OCI-LY3 (cell line): ENCODE measurements at regions not wholly inside any gene's neighbourhood (a gene's known extent, or its start where the extent isn't known, plus 50 kb on each side); places are given as distances from the start of the nearest gene placed in this dataset.

Source experiments
- H2AFZ ChIP-seq: fragments of 200-600, 300-600 bp; shearing (Covaris generic); 2 replicates; pipeline ENCODE4 v1.6.0; 2014; ENCODE audit warnings: antibody characterized with exemption, low read depth, low read length
- H3K27ac ChIP-seq: fragments of 200-600, 300-600 bp; sonication (generic); 2 replicates; pipeline ENCODE4 v1.5.1; 2014; ENCODE audit warnings: mild to moderate bottlenecking, low read length, moderate library complexity, mixed read lengths
- H3K27me3 ChIP-seq: fragments of 200-600, 300-600 bp; sonication (generic); 2 replicates; pipeline ENCODE4 v1.6.1; 2014; ENCODE audit warnings: low read depth, low read length, mixed read lengths
- H3K36me3 ChIP-seq: fragments of 200-600, 300-600 bp; sonication (generic); replicated peaks from 2 replicates; pipeline ENCODE3; 2014; ENCODE audit warnings: low read depth, low read length, mixed read lengths
- H3K4me1 ChIP-seq: fragments of 300-600, 200-600 bp; sonication (generic); 2 replicates; pipeline ENCODE4 v1.6.1; 2014; ENCODE audit warnings: low read length, mixed read lengths
- H3K4me2 ChIP-seq: fragments of 200-600, 300-600 bp; sonication (generic); 2 replicates; pipeline ENCODE4 v1.6.1; 2014; ENCODE audit warnings: low read length, mixed read lengths
- H3K4me3 ChIP-seq: fragments of 300-600, 200-600 bp; sonication (generic); 2 replicates; pipeline ENCODE4 v1.5.1; 2014; ENCODE audit warnings: antibody characterized with exemption, mild to moderate bottlenecking, low read length, moderate library complexity
- H3K79me2 ChIP-seq: fragments of 300-600, 200-600 bp; shearing (Covaris generic); 2 replicates; pipeline ENCODE4 v1.6.1; 2014; ENCODE audit warnings: mild to moderate bottlenecking, low read length, mixed read lengths
- H3K9ac ChIP-seq: fragments of 300-600, 200-600 bp; shearing (Covaris generic); 2 replicates; pipeline ENCODE4 v1.6.0; 2014; ENCODE audit warnings: mild to moderate bottlenecking, low read length, moderate library complexity
- H3K9me3 ChIP-seq: fragments of 200-600, 300-600 bp; shearing (Covaris generic); 2 replicates; pipeline ENCODE4 v1.6.1; 2014; ENCODE audit warnings: low read length, mixed read lengths; ENCODE audit not compliant: insufficient read depth
- H4K20me1 ChIP-seq: fragments of 200-600, 300-600 bp; sonication (generic); 2 replicates; pipeline ENCODE4 v1.6.1; 2016; ENCODE audit warnings: low read length, mixed read lengths; ENCODE audit not compliant: insufficient read depth
- EZH2phosphoT487 ChIP-seq: fragments of 200-600 bp; shearing (Covaris generic); IDR thresholded peaks from 2 replicates; pipeline ENCODE4 v1.6.1; 2018; ENCODE audit warnings: antibody characterized with exemption, mixed run types, low read depth
- TF ChIP-seq, protein P1 (sequence below): fragments of 200-600, 300-600 bp; sonication (generic); IDR thresholded peaks from 2 replicates; pipeline ENCODE4 v1.5.1; 2014; ENCODE audit warnings: antibody characterized with exemption, low read length, low read depth

DNA sequence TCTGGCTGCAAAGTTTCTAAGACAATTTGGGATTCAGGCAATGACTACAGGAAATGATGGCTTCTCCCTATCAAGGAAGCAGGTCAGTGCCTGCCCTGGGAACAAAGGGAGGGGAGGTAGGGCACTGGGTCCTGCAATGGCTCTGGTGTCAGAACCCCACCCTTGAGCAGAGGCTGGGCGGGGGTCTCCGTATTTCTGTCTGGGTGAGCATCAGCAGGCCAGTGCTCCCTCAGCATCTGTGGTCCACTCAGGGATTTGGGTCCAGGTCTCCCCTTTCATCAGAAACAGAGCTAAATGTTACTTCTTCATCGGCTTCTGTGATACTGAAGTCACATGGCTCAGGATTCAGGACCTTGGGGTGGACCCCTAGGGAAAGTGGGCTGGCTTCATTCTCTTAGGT, 195.5 kb upstream of the CDH5 start:
- Histone ChIP-seq H3K9ac (no peak overlapping the region), H4K20me1 (no peaks in the 10 kb centered on the region), H3K4me1 (no peaks in the 10 kb centered on the region), H3K27me3 (0 out of 2 replicates have a peak, but pooled peaks cover 6% of the 10 kb centered on the region), H3K9me3 (no peaks in the 10 kb centered on the region), H2AFZ (no peak overlapping the region), H3K36me3 (no peaks in the 10 kb centered on the region), H3K79me2 (no peaks in the 10 kb centered on the region), H3K27ac (no peak overlapping the region), H3K4me2 (no peak overlapping the region), H3K4me3 (no peak overlapping the region)
- TF ChIP-seq EZH2phosphoT487 = no peak
- TF ChIP-seq, protein P1, sequence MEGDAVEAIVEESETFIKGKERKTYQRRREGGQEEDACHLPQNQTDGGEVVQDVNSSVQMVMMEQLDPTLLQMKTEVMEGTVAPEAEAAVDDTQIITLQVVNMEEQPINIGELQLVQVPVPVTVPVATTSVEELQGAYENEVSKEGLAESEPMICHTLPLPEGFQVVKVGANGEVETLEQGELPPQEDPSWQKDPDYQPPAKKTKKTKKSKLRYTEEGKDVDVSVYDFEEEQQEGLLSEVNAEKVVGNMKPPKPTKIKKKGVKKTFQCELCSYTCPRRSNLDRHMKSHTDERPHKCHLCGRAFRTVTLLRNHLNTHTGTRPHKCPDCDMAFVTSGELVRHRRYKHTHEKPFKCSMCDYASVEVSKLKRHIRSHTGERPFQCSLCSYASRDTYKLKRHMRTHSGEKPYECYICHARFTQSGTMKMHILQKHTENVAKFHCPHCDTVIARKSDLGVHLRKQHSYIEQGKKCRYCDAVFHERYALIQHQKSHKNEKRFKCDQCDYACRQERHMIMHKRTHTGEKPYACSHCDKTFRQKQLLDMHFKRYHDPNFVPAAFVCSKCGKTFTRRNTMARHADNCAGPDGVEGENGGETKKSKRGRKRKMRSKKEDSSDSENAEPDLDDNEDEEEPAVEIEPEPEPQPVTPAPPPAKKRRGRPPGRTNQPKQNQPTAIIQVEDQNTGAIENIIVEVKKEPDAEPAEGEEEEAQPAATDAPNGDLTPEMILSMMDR = no peak

GRCh38 chr16:66169817-66170216, 196.7 kb upstream of the CDH5 start:
- Histone ChIP-seq H3K79me2 (no peaks in the 10 kb centered on the region), H3K4me3 (no peak overlapping the region), H3K36me3 (no peaks in the 10 kb centered on the region), H3K4me2 (no peak overlapping the region), H3K9ac (no peak overlapping the region), H3K27ac (no peak overlapping the region), H3K27me3 (0 out of 2 replicates have a peak, but pooled peaks cover 6% of the 10 kb centered on the region), H3K9me3 (no peaks in the 10 kb centered on the region), H4K20me1 (no peaks in the 10 kb centered on the region), H3K4me1 (no peaks in the 10 kb centered on the region), H2AFZ (no peak overlapping the region)
- no peak for TF ChIP-seq EZH2phosphoT487
- TF ChIP-seq, protein P1 = no peak

DNA sequence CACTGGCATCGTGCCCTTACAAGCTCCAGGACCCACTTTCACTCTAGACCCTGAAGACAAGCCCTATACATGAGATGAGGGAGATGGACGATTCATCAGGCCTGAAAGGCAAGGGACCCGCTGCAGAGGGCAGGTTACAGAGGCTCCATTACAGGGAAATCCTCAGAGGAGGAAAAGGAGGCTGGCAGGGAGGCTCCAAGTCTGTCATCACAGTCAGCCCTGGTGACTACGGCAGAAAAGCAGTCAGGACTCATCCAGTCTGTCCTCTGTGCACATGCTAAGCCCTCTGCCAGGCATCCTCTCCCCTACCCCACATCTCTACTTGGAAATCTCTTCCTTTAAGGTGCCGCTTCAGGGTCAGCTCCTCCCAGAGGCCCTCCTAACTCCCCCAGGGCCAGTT, 197.7 kb upstream of the CDH5 start:
- H3K27me3 ChIP-seq = 0 out of 2 replicates have a peak, but pooled peaks cover 6% of the 10 kb centered on the region

GRCh38 chr16:66167564-66168291, 198.8 kb upstream of the CDH5 start:
- Histone ChIP-seq H4K20me1 (no peaks in the 10 kb centered on the region), H3K27me3 (peaks cover 8% of the 10 kb centered on the region; the same call in 1 of the 2 replicates), H2AFZ (no peak overlapping the region), H3K4me3 (no peak overlapping the region), H3K79me2 (no peaks in the 10 kb centered on the region), H3K27ac (no peak overlapping the region), H3K36me3 (no peaks in the 10 kb centered on the region), H3K4me1 (no peaks in the 10 kb centered on the region), H3K9me3 (no peaks in the 10 kb centered on the region), H3K4me2 (no peak overlapping the region), H3K9ac (no peak overlapping the region)
- no peak for TF ChIP-seq EZH2phosphoT487
- TF ChIP-seq, protein P1 = no peak

More for the DNA sequence above, 197.7 kb upstream of the CDH5 start:
- H4K20me1 ChIP-seq = no peaks in the 10 kb centered on the region
- no peak overlapping the region for H3K4me2 ChIP-seq
- no peak for TF ChIP-seq EZH2phosphoT487
- TF ChIP-seq, protein P1 = no peak
- H3K9me3 ChIP-seq = no peaks in the 10 kb centered on the region
- H3K36me3 ChIP-seq = no peaks in the 10 kb centered on the region
- no peak overlapping the region for H3K9ac ChIP-seq
- no peaks in the 10 kb centered on the region for H3K4me1 ChIP-seq
- H3K79me2 ChIP-seq = no peaks in the 10 kb centered on the region
- no peak overlapping the region for H3K27ac ChIP-seq
- no peak overlapping the region for H2AFZ ChIP-seq
- H3K4me3 ChIP-seq = no peak overlapping the region
